AG09309 (cell line): ENCODE measurements at regions not wholly inside any gene's neighbourhood (a gene's known extent, or its start where the extent isn't known, plus 50 kb on each side); places are given as distances from the start of the nearest gene placed in this dataset.

Source experiments
- DNase-seq: peaks from one replicate; pipeline ENCODE4 v3.0.0-alpha.2; 2010; ENCODE audit warnings: low read depth
- H3K4me3 ChIP-seq: 2 replicates; pipeline ENCODE4 v1.5.1; 2011; ENCODE audit warnings: mild to moderate bottlenecking, low read depth, low read length, moderate library complexity; ENCODE audit not compliant: control insufficient read depth
- CTCF ChIP-seq: IDR thresholded peaks from 2 replicates; pipeline ENCODE4 v1.5.1; 2011; ENCODE audit warnings: mild to moderate bottlenecking, low read depth, low read length, inconsistent platforms; ENCODE audit not compliant: insufficient read depth, control insufficient read depth; ENCODE audit errors: missing control alignments

GRCh38 chr3:150055332-150055731 lies 84.6 kb upstream of the PFN2 start:
- no peak for TF ChIP-seq CTCF
- no peak for DNase-seq
- H3K4me3 ChIP-seq: no peak overlapping the region

DNA sequence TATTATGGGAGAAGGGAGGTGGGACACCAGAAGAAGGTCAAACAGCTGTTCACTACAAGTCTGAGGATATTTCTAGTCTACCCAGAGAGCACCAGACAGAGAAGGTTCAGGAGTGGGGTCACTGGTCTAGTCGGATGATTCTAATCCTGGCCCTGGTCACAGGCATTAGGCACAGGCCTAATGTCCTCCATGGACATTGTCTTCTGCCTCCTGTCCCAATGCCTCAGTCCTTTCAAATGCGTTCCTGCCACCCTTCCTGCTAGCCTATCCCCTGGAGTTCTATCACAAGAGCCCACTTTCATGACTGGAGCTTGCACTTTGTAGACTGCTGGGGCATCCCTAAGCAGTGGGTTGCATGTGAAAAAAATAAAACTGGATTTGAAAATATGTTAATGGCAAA lies 83.9 kb upstream of the PFN2 start:
- DNase-seq: no peak
- TF ChIP-seq CTCF: no peak
- H3K4me3 ChIP-seq: no peak overlapping the region

- no peak overlapping the region for H3K4me3 ChIP-seq
- no peak for DNase-seq
- TF ChIP-seq CTCF: no peak
Measured at GRCh38 chr3:150050510-150050909, 79.8 kb upstream of the PFN2 start.

DNA sequence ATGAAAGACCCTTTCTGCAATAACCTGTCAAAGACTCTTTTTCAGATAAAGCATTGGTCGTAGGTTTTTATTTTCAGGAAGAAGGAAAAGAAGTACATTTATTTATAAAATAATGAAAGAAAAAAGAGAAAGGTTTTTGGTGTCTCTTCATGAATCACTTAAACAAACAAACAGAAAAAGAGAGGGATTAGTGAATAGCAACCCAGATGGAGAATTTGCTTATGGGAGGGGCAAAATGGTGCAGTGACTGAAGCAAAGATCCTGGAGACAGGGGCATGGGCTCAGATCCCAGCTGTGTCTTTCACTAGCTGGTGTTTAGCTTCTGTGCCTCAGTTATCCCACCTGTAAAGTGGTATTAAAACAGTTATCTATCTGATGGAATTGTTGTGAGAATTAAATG lies 78.6 kb upstream of the PFN2 start:
- TF ChIP-seq CTCF: no peak
- DNase-seq: no peak
- H3K4me3 ChIP-seq: no peak overlapping the region

GRCh38 chr3:150041877-150042276 lies 71.2 kb upstream of the PFN2 start:
- TF ChIP-seq CTCF: no peak
- no peak overlapping the region for H3K4me3 ChIP-seq
- DNase-seq: no peak

DNA sequence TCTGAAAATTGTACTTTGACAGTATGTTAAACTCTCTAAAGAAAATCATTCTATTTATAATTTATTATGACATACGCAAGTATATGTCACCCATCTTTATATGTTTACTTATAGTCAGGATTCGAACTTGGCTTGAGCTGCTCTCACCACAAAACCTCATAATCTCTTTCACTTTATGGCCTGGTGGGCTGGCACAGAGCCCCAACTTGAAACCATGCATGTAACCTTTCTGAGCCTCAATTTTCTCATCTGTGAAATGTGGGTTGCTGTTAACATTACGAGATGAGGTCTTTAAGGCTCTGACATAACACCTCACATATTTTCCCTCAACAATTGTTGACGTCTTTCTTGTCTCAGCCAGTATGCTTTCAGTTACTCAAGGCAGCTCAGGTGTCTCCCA lies 69.4 kb upstream of the PFN2 start:
- no peak for TF ChIP-seq CTCF
- no peak overlapping the region for H3K4me3 ChIP-seq
- no peak for DNase-seq

DNA sequence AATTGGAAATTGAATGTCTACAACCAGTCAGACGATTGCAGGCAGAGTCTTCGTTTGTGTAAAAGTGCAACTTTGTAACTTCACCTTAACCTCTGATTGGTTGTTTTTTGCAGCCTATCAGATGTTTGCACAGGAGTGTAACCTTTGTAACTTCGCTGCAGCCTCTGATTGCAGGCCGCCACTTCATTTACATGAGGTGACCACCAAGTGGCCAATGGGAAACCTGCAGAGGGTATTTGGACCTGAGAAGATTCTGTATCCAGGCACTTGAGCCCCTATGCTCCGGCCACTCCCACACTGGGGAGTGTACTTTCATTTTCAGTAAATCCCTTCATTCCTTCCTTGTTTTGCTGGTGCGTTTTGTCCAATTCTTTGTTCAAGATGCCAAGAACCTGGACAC lies 68.1 kb upstream of the PFN2 start:
- no peak overlapping the region for H3K4me3 ChIP-seq

More for the DNA sequence above, 68.1 kb upstream of the PFN2 start:
- DNase-seq: no peak
- no peak for TF ChIP-seq CTCF
